ENCODE measurements at regions not wholly inside any gene's neighbourhood (a gene's known extent, or its start where the extent isn't known, plus 50 kb on each side); places are given as distances from the start of the nearest gene placed in this dataset.

- TF ChIP-seq CTCF (IDR thresholded peaks at IDR 0.05) (no peak), POLR2AphosphoS5 (IDR thresholded peaks at IDR 0.05; ENCODE audit: insufficient read depth in 1 of 2, low read depth in 1 of 2) (no peak), POLR2A (IDR thresholded peaks at IDR 0.05) (no peak)
These were observed 419.0 kb downstream of the FBXO15 start for GRCh38 chr18:73728657-73729056.

Measured in vagina (tissue), 2 donors.